K562 (cell line): ENCODE measurements at regions not wholly inside any gene's neighbourhood (a gene's known extent, or its start where the extent isn't known, plus 50 kb on each side); places are given as distances from the start of the nearest gene placed in this dataset.

Experiments
- ATAC-seq: fragments of 200-7000 bp; cut with Tn5 transposase; 3 replicates; pipeline ENCODE4 v1.9.1; 2020; ENCODE audit warnings: moderate library complexity
- BruUV-seq: library from RNA; stranded (reverse); fragments of 400-500 nt; replicated peaks from 2 replicates; lab custom pipeline; 2021; lab: Mats Ljungman, UMichigan
- CTCF ChIA-PET: fragments of 300-600 bp; formaldehyde crosslinking; extraction: SDS; loops from one replicate; lab custom pipeline; 2021; ENCODE audit warnings: low intra/inter-chr PET ratio; lab: Yijun Ruan, JAX
- POLR2A ChIA-PET: fragments of 300-600, 350-650 bp; sonication (Branson Sonifier 250); formaldehyde crosslinking; extraction: SDS; loops from one replicate; lab custom pipeline; 2021; ENCODE audit warnings: antibody characterized with exemption, inconsistent platforms; lab: Yijun Ruan, JAX
- DNase-seq, 4 experiments: peaks; one replicate each; pipeline versions ENCODE4 v3.0.0 to v3.0.0-alpha.2; 2011 to 2018; ENCODE audit warnings: low spot score in 3 of 4, mixed read lengths in 3 of 4; ENCODE audit errors: extremely low read depth in 1 of 4
- FAIRE-seq: peaks from 2 replicates; lab custom pipeline; 2011; peaks lifted over from hg19 to GRCh38; lab: Jason Lieb, UNC
- H2AFZ ChIP-seq: 2 replicates; pipeline ENCODE4 v1.6.0; 2011; ENCODE audit warnings: low read depth, low read length, control low read depth, inconsistent platforms
- H3K27ac ChIP-seq: fragments of 200-600 bp; 3 replicates; pipeline ENCODE4 v1.8.0; 2011; ENCODE audit warnings: low read depth, mild to moderate bottlenecking, control low read depth, inconsistent platforms, low read length, moderate library complexity, mixed read lengths; ENCODE audit errors: extremely low read depth
- H3K27me3 ChIP-seq, 2 experiments: fragments of 300-600 bp in 1 of 2; 2 replicates in 1 of 2; 3 replicates in 1 of 2; pipeline versions ENCODE4 v1.6.0 to v1.8.0; 2011; ENCODE audit warnings: inconsistent platforms in 2 of 2, low read length in 2 of 2, mild to moderate bottlenecking in 1 of 2, mixed read lengths in 1 of 2, moderate library complexity in 1 of 2; ENCODE audit not compliant: control insufficient read depth in 2 of 2, insufficient read depth in 2 of 2
- H3K36me3 ChIP-seq: fragments of 300-600 bp; 3 replicates; pipeline ENCODE4 v1.8.0; 2011; ENCODE audit warnings: mild to moderate bottlenecking, low read length, inconsistent platforms; ENCODE audit not compliant: control insufficient read depth, insufficient read depth
- H3K4me1 ChIP-seq, 2 experiments: fragments of 200-600 bp in 1 of 2; replicated peaks in 1 of 2; 2 replicates in 1 of 2; 3 replicates in 1 of 2; pipeline versions ENCODE4 v1.5.1 to v1.8.0; 2011; ENCODE audit warnings: inconsistent platforms in 2 of 2, low read length in 2 of 2, mild to moderate bottlenecking in 1 of 2, mixed read lengths in 1 of 2, moderate library complexity in 1 of 2; ENCODE audit not compliant: control insufficient read depth in 2 of 2, insufficient read depth in 2 of 2
- H3K4me2 ChIP-seq: 2 replicates; pipeline ENCODE4 v1.6.1; 2011; ENCODE audit warnings: low read length, control low read depth, inconsistent platforms, mixed read lengths; ENCODE audit not compliant: insufficient read depth
- H3K4me3 ChIP-seq: fragments of 200-600 bp; sonication (generic), shearing (Covaris generic); 2 replicates; pipeline ENCODE4 v1.5.1; 2016; ENCODE audit warnings: control low read depth, inconsistent platforms
- H3K79me2 ChIP-seq: fragments of 200-600 bp; 3 replicates; pipeline ENCODE4 v1.8.0; 2011; ENCODE audit warnings: low read length, inconsistent platforms; ENCODE audit not compliant: control insufficient read depth, insufficient read depth
- H3K9ac ChIP-seq, 2 experiments: 2 replicates each; pipeline versions ENCODE4 v1.6.0 to v1.6.1; 2011; ENCODE audit warnings: low read depth in 2 of 2, low read length in 2 of 2, control low read depth in 1 of 2, inconsistent platforms in 1 of 2, mild to moderate bottlenecking in 1 of 2, mixed read lengths in 1 of 2; ENCODE audit not compliant: insufficient read depth in 1 of 2
- H3K9me1 ChIP-seq: one replicate; pipeline ENCODE4 v1.6.0; 2011; ENCODE audit warnings: inconsistent platforms, mild to moderate bottlenecking, low read length, moderate library complexity; ENCODE audit not compliant: control insufficient read depth, insufficient read depth
- H3K9me3 ChIP-seq: replicated peaks from 2 replicates; pipeline ENCODE4 v1.5.1; 2011; ENCODE audit warnings: low read depth, low read length, inconsistent platforms; ENCODE audit not compliant: control insufficient read depth, insufficient read depth
- H4K20me1 ChIP-seq: replicated peaks from 2 replicates; pipeline ENCODE4 v1.6.1; 2011; ENCODE audit warnings: low read length, inconsistent platforms, mixed read lengths; ENCODE audit not compliant: control insufficient read depth, insufficient read depth
- BRD9 ChIP-seq: fragments of 450-650 bp; IDR thresholded peaks from 2 replicates; pipeline ENCODE4 v1.6.1; 2018; ENCODE audit warnings: low read depth; ENCODE audit not compliant: partially characterized antibody
- BRF1 ChIP-seq: IDR thresholded peaks from 3 replicates; pipeline ENCODE4 v1.6.1; 2011; ENCODE audit warnings: borderline replicate concordance, mild to moderate bottlenecking; ENCODE audit not compliant: insufficient read length; ENCODE audit errors: extremely low read depth
- CHD2 ChIP-seq: IDR thresholded peaks from 2 replicates; pipeline ENCODE4 v1.6.1; 2011; ENCODE audit warnings: low read depth, low read length
- HLTF ChIP-seq: fragments of 450-650 bp; IDR thresholded peaks from 2 replicates; pipeline ENCODE4 v1.6.1; 2016
- HNRNPLL ChIP-seq: fragments of 200-400 bp; formaldehyde crosslinking; IDR thresholded peaks from 2 replicates; pipeline ENCODE4 v1.6.1; 2017; ENCODE audit warnings: low read length, low read depth, mild to moderate bottlenecking; ENCODE audit not compliant: poor library complexity, severe bottlenecking
- SIN3A ChIP-seq, 2 experiments: fragments of 150-350 bp in 1 of 2; IDR thresholded peaks; 2 replicates each; pipeline ENCODE4 v1.6.1; 2011 to 2016; ENCODE audit warnings: borderline replicate concordance in 2 of 2, low read depth in 2 of 2, low read length in 2 of 2, mild to moderate bottlenecking in 2 of 2, moderate library complexity in 2 of 2; ENCODE audit not compliant: control insufficient read depth in 1 of 2
- U2AF1 ChIP-seq: fragments of 200-400 bp; formaldehyde crosslinking; optimal IDR thresholded peaks from 2 replicates; pipeline ENCODE3; 2017; ENCODE audit warnings: mild to moderate bottlenecking, low read depth, low read length, moderate library complexity
- WGBS: fragments of 100-300 bp; shearing (Covaris generic); methylation state at CpG from one replicate; pipeline ENCODE4 v1.1.6; 2016; ENCODE audit warnings: low coverage, mixed read lengths; ENCODE audit not compliant: insufficient coverage; ENCODE audit errors: missing lambda C conversion rate; 5-methylcytosine and 5-hydroxymethylcytosine counted together
- in situ Hi-C: fragments of 300-500 bp; cut with MboI; formaldehyde crosslinking; loops from 4 replicates; pipeline ENCODE4 v1.15.0; 2018; ENCODE audit warnings: inconsistent platforms, mixed read lengths
- intact Hi-C: fragments of 100-400 bp; cut with micrococcal nuclease; formaldehyde crosslinking; loops from 2 replicates; pipeline ENCODE4 v1.14.2; 2022
- TF ChIP-seq, protein P1 (sequence below): fragments of 450-650 bp; formaldehyde crosslinking; IDR thresholded peaks from 2 replicates; pipeline ENCODE4 v1.4.0; 2020; ENCODE audit warnings: mild to moderate bottlenecking, moderate library complexity
- TF ChIP-seq, protein P2 (sequence below), 2 experiments: fragments of 450-650 bp; conservative IDR thresholded peaks; 2 replicates each; pipeline ENCODE4 v1.6.1; 2017; ENCODE audit warnings: mild to moderate bottlenecking in 2 of 2, moderate library complexity in 2 of 2
- TF ChIP-seq, protein P3 (sequence below), 2 experiments: fragments of 450-650 bp in 1 of 2; sonication (generic) in 1 of 2; formaldehyde crosslinking in 1 of 2; IDR thresholded peaks in 1 of 2; conservative IDR thresholded peaks in 1 of 2; 2 replicates each; pipeline versions ENCODE4 v1.6.1 to v1.8.1; 2016 to 2023; ENCODE audit warnings: mild to moderate bottlenecking in 2 of 2, moderate library complexity in 2 of 2, inconsistent platforms in 1 of 2, missing genetic modification reagents in 1 of 2
- TF ChIP-seq, protein P4 (sequence below): IDR thresholded peaks from 3 replicates; pipeline ENCODE4 v1.6.1; 2011; ENCODE audit warnings: borderline replicate concordance, mild to moderate bottlenecking; ENCODE audit not compliant: insufficient read length, insufficient read depth

DNA sequence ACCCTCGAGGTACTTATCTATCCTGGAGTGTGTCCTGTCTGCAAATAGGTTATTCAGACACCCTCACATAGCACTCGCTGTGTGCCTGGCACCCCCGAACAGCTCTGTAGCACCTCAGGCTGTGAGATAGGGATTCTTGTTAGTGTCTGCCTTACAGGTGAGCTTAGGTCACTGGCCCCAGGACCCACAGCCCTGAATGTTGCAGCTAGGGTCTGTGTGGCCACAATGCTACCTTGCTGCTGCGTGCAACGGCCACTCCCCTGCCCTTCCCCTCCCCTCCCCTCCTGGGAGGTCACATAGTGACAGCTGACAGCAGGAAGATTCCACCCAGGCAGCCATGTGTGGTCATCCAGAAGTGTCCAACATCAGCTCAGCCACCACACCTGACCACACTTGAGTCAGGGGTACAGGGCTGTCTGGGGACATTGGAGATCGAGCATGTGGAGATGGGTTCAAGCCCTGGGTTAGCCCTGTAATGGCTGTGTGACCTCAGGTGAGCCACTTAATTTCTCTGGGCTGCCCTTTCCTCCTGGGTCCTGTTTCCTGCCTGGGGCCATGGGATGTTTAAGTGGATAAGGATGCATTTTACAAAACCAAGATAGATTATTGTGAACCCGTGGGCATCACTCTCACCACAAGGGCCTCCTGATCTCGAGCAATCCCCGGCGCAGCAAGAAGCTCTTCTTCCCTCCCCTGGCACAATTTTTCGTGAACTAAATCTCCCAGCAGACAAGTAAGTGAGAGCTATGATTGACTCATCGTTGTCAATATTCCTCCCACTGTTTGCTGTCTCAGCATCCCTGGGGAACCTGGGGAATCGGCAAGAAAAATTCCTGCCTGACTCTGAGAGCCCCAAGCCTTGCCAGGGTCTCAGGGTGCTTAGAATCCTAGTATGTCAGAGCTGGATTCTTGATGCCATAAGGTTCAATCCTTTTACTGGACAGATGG is 208.7 kb downstream of the PTPRU start:
- ChIA-PET POLR2A (interaction anchor here (0.6 to 1.0 kb wide), 5 partner anchors 8 to 1625 kb away, joined by 3 to 4 read pairs (median 3); no protein-coding TSS in a partner anchor), CTCF (no interaction called here)

More for the DNA sequence above, 208.7 kb downstream of the PTPRU start:
- Histone ChIP-seq H3K27ac (no peak overlapping the region), H3K9me1 (no peaks in the 10 kb centered on the region), H3K4me3 (no peak overlapping the region), H2AFZ (no peak overlapping the region), H3K4me2 (no peak overlapping the region), H3K36me3 (no peaks in the 10 kb centered on the region), H3K9ac (no peak overlapping the region), H4K20me1 (0 out of 2 replicates have a peak, but pooled peaks cover 8% of the 10 kb centered on the region), H3K27me3 (peaks cover 3 to 33% of the 10 kb centered on the region in 2 experiments; a peak in 3 of 5 replicates), H3K79me2 (no peaks in the 10 kb centered on the region), H3K4me1 (no peaks in the 10 kb centered on the region), H3K9me3 (no peaks in the 10 kb centered on the region)
- ATAC-seq (no peak), FAIRE-seq (no peak), DNase-seq (no peak)
- BruUV-seq = no TSS peak
- 2% methylated on average over 13 of the region's 13 CpGs for WGBS
- no peak for TF ChIP-seq CHD2
- TF ChIP-seq, protein P1, sequence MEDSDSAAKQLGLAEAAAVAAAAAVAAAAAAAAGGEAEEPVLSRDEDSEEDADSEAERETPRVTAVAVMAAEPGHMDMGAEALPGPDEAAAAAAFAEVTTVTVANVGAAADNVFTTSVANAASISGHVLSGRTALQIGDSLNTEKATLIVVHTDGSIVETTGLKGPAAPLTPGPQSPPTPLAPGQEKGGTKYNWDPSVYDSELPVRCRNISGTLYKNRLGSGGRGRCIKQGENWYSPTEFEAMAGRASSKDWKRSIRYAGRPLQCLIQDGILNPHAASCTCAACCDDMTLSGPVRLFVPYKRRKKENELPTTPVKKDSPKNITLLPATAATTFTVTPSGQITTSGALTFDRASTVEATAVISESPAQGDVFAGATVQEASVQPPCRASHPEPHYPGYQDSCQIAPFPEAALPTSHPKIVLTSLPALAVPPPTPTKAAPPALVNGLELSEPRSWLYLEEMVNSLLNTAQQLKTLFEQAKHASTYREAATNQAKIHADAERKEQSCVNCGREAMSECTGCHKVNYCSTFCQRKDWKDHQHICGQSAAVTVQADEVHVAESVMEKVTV (CRISPR knock-in tag) = no peak
- TF ChIP-seq BRD9 = no peak
- TF ChIP-seq U2AF1 = no peak
- TF ChIP-seq BRF1 = no peak
- TF ChIP-seq HNRNPLL = no peak
- TF ChIP-seq, protein P2, sequence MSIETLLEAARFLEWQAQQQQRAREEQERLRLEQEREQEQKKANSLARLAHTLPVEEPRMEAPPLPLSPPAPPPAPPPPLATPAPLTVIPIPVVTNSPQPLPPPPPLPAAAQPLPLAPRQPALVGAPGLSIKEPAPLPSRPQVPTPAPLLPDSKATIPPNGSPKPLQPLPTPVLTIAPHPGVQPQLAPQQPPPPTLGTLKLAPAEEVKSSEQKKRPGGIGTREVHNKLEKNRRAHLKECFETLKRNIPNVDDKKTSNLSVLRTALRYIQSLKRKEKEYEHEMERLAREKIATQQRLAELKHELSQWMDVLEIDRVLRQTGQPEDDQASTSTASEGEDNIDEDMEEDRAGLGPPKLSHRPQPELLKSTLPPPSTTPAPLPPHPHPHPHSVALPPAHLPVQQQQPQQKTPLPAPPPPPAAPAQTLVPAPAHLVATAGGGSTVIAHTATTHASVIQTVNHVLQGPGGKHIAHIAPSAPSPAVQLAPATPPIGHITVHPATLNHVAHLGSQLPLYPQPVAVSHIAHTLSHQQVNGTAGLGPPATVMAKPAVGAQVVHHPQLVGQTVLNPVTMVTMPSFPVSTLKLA (conservative IDR thresholded peaks at IDR 0.05) = no peak
- TF ChIP-seq, protein P3, sequence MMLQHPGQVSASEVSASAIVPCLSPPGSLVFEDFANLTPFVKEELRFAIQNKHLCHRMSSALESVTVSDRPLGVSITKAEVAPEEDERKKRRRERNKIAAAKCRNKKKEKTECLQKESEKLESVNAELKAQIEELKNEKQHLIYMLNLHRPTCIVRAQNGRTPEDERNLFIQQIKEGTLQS (IDR thresholded peaks at IDR 0.05) = no peak
- TF ChIP-seq, protein P3 (CRISPR knock-in tag; conservative IDR thresholded peaks at IDR 0.05) = no peak
- TF ChIP-seq HLTF = no peak
- no peak for TF ChIP-seq SIN3A (IDR thresholded peaks at IDR 0.05; ENCODE audit: borderline replicate concordance in 2 of 2, control insufficient read depth in 1 of 2, low read depth in 2 of 2, low read length in 2 of 2)
- TF ChIP-seq, protein P4, sequence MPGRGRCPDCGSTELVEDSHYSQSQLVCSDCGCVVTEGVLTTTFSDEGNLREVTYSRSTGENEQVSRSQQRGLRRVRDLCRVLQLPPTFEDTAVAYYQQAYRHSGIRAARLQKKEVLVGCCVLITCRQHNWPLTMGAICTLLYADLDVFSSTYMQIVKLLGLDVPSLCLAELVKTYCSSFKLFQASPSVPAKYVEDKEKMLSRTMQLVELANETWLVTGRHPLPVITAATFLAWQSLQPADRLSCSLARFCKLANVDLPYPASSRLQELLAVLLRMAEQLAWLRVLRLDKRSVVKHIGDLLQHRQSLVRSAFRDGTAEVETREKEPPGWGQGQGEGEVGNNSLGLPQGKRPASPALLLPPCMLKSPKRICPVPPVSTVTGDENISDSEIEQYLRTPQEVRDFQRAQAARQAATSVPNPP = no peak
- in situ Hi-C loops (no loop called here), intact Hi-C loops (no loop called here)
